ENCODE measurements at regions not wholly inside any gene's neighbourhood (a gene's known extent, or its start where the extent isn't known, plus 50 kb on each side); places are given as distances from the start of the nearest gene placed in this dataset.

GRCh38 chr15:46707452-46707851 lies 1009.9 kb upstream of the SEMA6D start:
- TF ChIP-seq POLR2AphosphoS5 (IDR thresholded peaks at IDR 0.05; ENCODE audit: low read depth, low read length) (no peak), POLR2A (IDR thresholded peaks at IDR 0.05; ENCODE audit: low read depth, low read length) (no peak), TAF1 (IDR thresholded peaks at IDR 0.05; ENCODE audit: borderline replicate concordance, low read depth, low read length) (no peak)

Data from GM12892 (cell line).